Inflammatory macrophage (primary cell): ENCODE measurements at regions not wholly inside any gene's neighbourhood (a gene's known extent, or its start where the extent isn't known, plus 50 kb on each side); places are given as distances from the start of the nearest gene placed in this dataset.
"Not testable (repeated sequence)": the region's sequence is repeated elsewhere in the genome, so short reads cannot be mapped to it uniquely, and the experiment has no call there.

ENCODE experiments used
- DNase-seq, 2 donors: peaks; one replicate each; pipeline ENCODE4 v3.0.0-alpha.2; 2020 to 2022

GRCh38 chr12:34305176-34305575 lies 282.9 kb downstream of the ALG10 start:
- DNase-seq, result no peak

- DNase-seq, result no peak
These were observed 284.0 kb downstream of the ALG10 start for GRCh38 chr12:34306133-34306830.

- not testable (repeated sequence) for DNase-seq
These were observed 287.8 kb downstream of the ALG10 start for GRCh38 chr12:34309806-34310804.

- no peak for DNase-seq
These were observed 289.0 kb downstream of the ALG10 start for GRCh38 chr12:34311337-34311736.

- no peak for DNase-seq
These were observed 305.4 kb downstream of the ALG10 start for GRCh38 chr12:34327671-34328070.

GRCh38 chr12:34333337-34333736 lies 311.0 kb downstream of the ALG10 start:
- no peak for DNase-seq

- DNase-seq, result no peak
These were observed 312.2 kb downstream of the ALG10 start for GRCh38 chr12:34334538-34334937.

- no peak for DNase-seq
These were observed 312.9 kb downstream of the ALG10 start for GRCh38 chr12:34334953-34335743.

- DNase-seq, result no peak
These were observed 313.5 kb downstream of the ALG10 start for GRCh38 chr12:34335819-34336262.

- no peak for DNase-seq
These were observed 314.5 kb downstream of the ALG10 start for GRCh38 chr12:34336619-34337465.

- no peak for DNase-seq
These were observed 316.5 kb downstream of the ALG10 start for GRCh38 chr12:34338751-34339150.

GRCh38 chr12:34339922-34340321 lies 317.6 kb downstream of the ALG10 start:
- no peak for DNase-seq

GRCh38 chr12:34340534-34341361 lies 318.5 kb downstream of the ALG10 start:
- DNase-seq, result no peak

- DNase-seq, result no peak
These were observed 319.1 kb downstream of the ALG10 start for GRCh38 chr12:34341362-34341733.

- no peak for DNase-seq
These were observed 319.8 kb downstream of the ALG10 start for GRCh38 chr12:34342048-34342447.

GRCh38 chr12:34343345-34343744 lies 321.0 kb downstream of the ALG10 start:
- DNase-seq, result no peak

- no peak for DNase-seq
These were observed 321.5 kb downstream of the ALG10 start for GRCh38 chr12:34343766-34344165.

- no peak for DNase-seq
These were observed 322.7 kb downstream of the ALG10 start for GRCh38 chr12:34344851-34345522.

- DNase-seq, result no peak
These were observed 323.5 kb downstream of the ALG10 start for GRCh38 chr12:34345801-34346200.

- DNase-seq, result no peak
These were observed 324.2 kb downstream of the ALG10 start for GRCh38 chr12:34346372-34347034.
